ENCODE measurements at regions not wholly inside any gene's neighbourhood (a gene's known extent, or its start where the extent isn't known, plus 50 kb on each side); places are given as distances from the start of the nearest gene placed in this dataset.
"Not testable (repeated sequence)": the region's sequence is repeated elsewhere in the genome, so short reads cannot be mapped to it uniquely, and the experiment has no call there.

- Histone ChIP-seq H3K9me3 (no peaks in the 10 kb centered on the region), H3K36me3 (no peaks in the 10 kb centered on the region), H3K4me1 (no peaks in the 10 kb centered on the region), H3K27me3 (no peaks in the 10 kb centered on the region), H3K27ac (no peak overlapping the region), H3K4me3 (no peak overlapping the region)
- DNase-seq (ENCODE audit: low spot score in 2 of 2), result no peak
- intact Hi-C loops (cut with DNase I), result no loop called here
- no peak for TF ChIP-seq CTCF (IDR thresholded peaks at IDR 0.05)
Observed at GRCh38 chr3:28053759-28054158, 187.7 kb upstream of the CMC1 start.

GRCh38 chr3:28056806-28057205 lies 184.6 kb upstream of the CMC1 start:
- no peaks in the 10 kb centered on the region for H3K27me3 ChIP-seq
- no peaks in the 10 kb centered on the region for H3K9me3 ChIP-seq
- no peak overlapping the region for H3K27ac ChIP-seq
- no peaks in the 10 kb centered on the region for H3K4me1 ChIP-seq
- H3K36me3 ChIP-seq, result no peaks in the 10 kb centered on the region
- no peak for DNase-seq (ENCODE audit: low spot score in 2 of 2)
- intact Hi-C loops (cut with DNase I), result no loop called here
- no peak overlapping the region for H3K4me3 ChIP-seq
- TF ChIP-seq CTCF (IDR thresholded peaks at IDR 0.05), result no peak

- no peaks in the 10 kb centered on the region for H3K27me3 ChIP-seq
- no peaks in the 10 kb centered on the region for H3K36me3 ChIP-seq
- H3K9me3 ChIP-seq, result no peaks in the 10 kb centered on the region
- no peak overlapping the region for H3K27ac ChIP-seq
- TF ChIP-seq CTCF (IDR thresholded peaks at IDR 0.05), result no peak
- intact Hi-C loops (cut with DNase I), result no loop called here
- no peaks in the 10 kb centered on the region for H3K4me1 ChIP-seq
- H3K4me3 ChIP-seq, result no peak overlapping the region
- DNase-seq (ENCODE audit: low spot score in 2 of 2), result no peak
Observed at GRCh38 chr3:28057539-28057938, 183.9 kb upstream of the CMC1 start.

GRCh38 chr3:28059199-28059598 lies 182.2 kb upstream of the CMC1 start:
- H3K36me3 ChIP-seq; intact Hi-C loops (cut with DNase I); H3K4me1 ChIP-seq; H3K4me3 ChIP-seq; H3K9me3 ChIP-seq; H3K27me3 ChIP-seq; H3K27ac ChIP-seq; DNase-seq (ENCODE audit: low spot score in 2 of 2): not testable (repeated sequence)

GRCh38 chr3:28066020-28066419 lies 175.4 kb upstream of the CMC1 start:
- no peak for DNase-seq (ENCODE audit: low spot score in 2 of 2)

GRCh38 chr3:28067014-28067413 lies 174.4 kb upstream of the CMC1 start:
- Histone ChIP-seq H3K27ac (no peak overlapping the region), H3K9me3 (peaks cover 4 to 10% of the 10 kb centered on the region in 2 donors), H3K4me1 (no peaks in the 10 kb centered on the region), H3K4me3 (no peak overlapping the region), H3K27me3 (no peaks in the 10 kb centered on the region), H3K36me3 (no peaks in the 10 kb centered on the region)
- no peak for DNase-seq (ENCODE audit: low spot score in 2 of 2)
- TF ChIP-seq CTCF (IDR thresholded peaks at IDR 0.05), result no peak
- intact Hi-C loops (cut with DNase I), result no loop called here

More at GRCh38 chr3:28066020-28066419, 175.4 kb upstream of the CMC1 start:
- no peak overlapping the region for H3K27ac ChIP-seq
- H3K36me3 ChIP-seq, result no peaks in the 10 kb centered on the region
- H3K9me3 ChIP-seq, result peaks cover 4 to 10% of the 10 kb centered on the region in 2 donors
- no peak for TF ChIP-seq CTCF (IDR thresholded peaks at IDR 0.05)
- H3K4me1 ChIP-seq, result no peaks in the 10 kb centered on the region
- H3K27me3 ChIP-seq, result no peaks in the 10 kb centered on the region
- no peak overlapping the region for H3K4me3 ChIP-seq
- intact Hi-C loops (cut with DNase I), result no loop called here
